IMR-90 (cell line): ENCODE measurements at regions not wholly inside any gene's neighbourhood (a gene's known extent, or its start where the extent isn't known, plus 50 kb on each side); places are given as distances from the start of the nearest gene placed in this dataset.

Experiments
- ATAC-seq: fragments of 200-7000 bp; cut with Tn5 transposase; 2 replicates; pipeline ENCODE4 v1.9.1; 2020; ENCODE audit warnings: low read depth, mild to moderate bottlenecking, moderate library complexity
- BruUV-seq: library from RNA; stranded (reverse); fragments of 400-500 nt; replicated peaks from 2 replicates; lab custom pipeline; 2021; lab: Mats Ljungman, UMichigan
- CTCF ChIA-PET: fragments of 300-600 bp; formaldehyde crosslinking; extraction: SDS; loops from one replicate; lab custom pipeline; 2021; ENCODE audit warnings: antibody characterized with exemption; lab: Yijun Ruan, JAX
- POLR2A ChIA-PET: fragments of 300-600 bp; sonication (Branson Sonifier 250); formaldehyde crosslinking; loops from one replicate; lab custom pipeline; 2022; ENCODE audit warnings: antibody characterized with exemption; ENCODE audit not compliant: unreplicated experiment; lab: Charles Lee
- DNase-seq: peaks from one replicate; pipeline ENCODE4 v3.0.0; 2013
- H2AFZ ChIP-seq: replicated peaks from 2 replicates; pipeline ENCODE3; 2013; ENCODE audit warnings: low read length, mild to moderate bottlenecking; ENCODE audit not compliant: poor library complexity
- H2AK5ac ChIP-seq: 2 replicates; pipeline ENCODE4 v1.6.1; 2013; ENCODE audit warnings: low read depth, low read length, inconsistent platforms
- H2AK9ac ChIP-seq: replicated peaks from 2 replicates; pipeline ENCODE3; 2013; ENCODE audit warnings: mild to moderate bottlenecking, low read depth, low read length, moderate library complexity; ENCODE audit not compliant: poor library complexity
- H2BK120ac ChIP-seq: 2 replicates; pipeline ENCODE4 v1.6.1; 2013; ENCODE audit warnings: low read depth, low read length, inconsistent platforms
- H2BK15ac ChIP-seq: 3 replicates; pipeline ENCODE4 v1.6.1; 2013; ENCODE audit warnings: low read depth, low read length, inconsistent platforms
- H2BK20ac ChIP-seq: 2 replicates; pipeline ENCODE4 v1.6.1; 2013; ENCODE audit warnings: low read depth, mild to moderate bottlenecking, inconsistent platforms, low read length, moderate library complexity
- H2BK5ac ChIP-seq: 2 replicates; pipeline ENCODE4 v1.6.1; 2013; ENCODE audit warnings: mild to moderate bottlenecking, low read depth, low read length, inconsistent platforms; ENCODE audit not compliant: poor library complexity, severe bottlenecking
- H3K14ac ChIP-seq: replicated peaks from 2 replicates; pipeline ENCODE4 v1.6.1; 2013; ENCODE audit warnings: low read depth, low read length, inconsistent platforms
- H3K18ac ChIP-seq: 2 replicates; pipeline ENCODE4 v1.6.1; 2013; ENCODE audit warnings: low read depth, low read length, control low read depth
- H3K23ac ChIP-seq: 2 replicates; pipeline ENCODE4 v1.6.1; 2013; ENCODE audit warnings: low read depth, low read length, inconsistent platforms
- H3K27ac ChIP-seq: 2 replicates; pipeline ENCODE4 v1.5.1; 2013; ENCODE audit warnings: mild to moderate bottlenecking, control low read depth, low read length; ENCODE audit not compliant: insufficient read depth
- H3K27me3 ChIP-seq: 2 replicates; pipeline ENCODE4 v1.6.1; 2013; ENCODE audit warnings: low read length; ENCODE audit not compliant: control insufficient read depth, insufficient read depth
- H3K36me3 ChIP-seq: 2 replicates; pipeline ENCODE4 v1.6.1; 2013; ENCODE audit warnings: low read length, mixed read lengths; ENCODE audit not compliant: control insufficient read depth, insufficient read depth
- H3K4ac ChIP-seq: 2 replicates; pipeline ENCODE4 v1.6.1; 2013; ENCODE audit warnings: low read depth, low read length, inconsistent platforms
- H3K4me1 ChIP-seq: 2 replicates; pipeline ENCODE4 v1.6.1; 2013; ENCODE audit warnings: low read length, mixed read lengths; ENCODE audit not compliant: control insufficient read depth, insufficient read depth
- H3K4me2 ChIP-seq: 2 replicates; pipeline ENCODE4 v1.6.1; 2013; ENCODE audit warnings: low read depth, mild to moderate bottlenecking, control low read depth, low read length, moderate library complexity
- H3K4me3 ChIP-seq: 2 replicates; pipeline ENCODE4 v1.5.1; 2013; ENCODE audit warnings: low read depth, mild to moderate bottlenecking, control low read depth, low read length, moderate library complexity; ENCODE audit not compliant: insufficient read depth
- H3K56ac ChIP-seq: 2 replicates; pipeline ENCODE4 v1.6.1; 2013; ENCODE audit warnings: low read length, inconsistent platforms; ENCODE audit not compliant: insufficient read depth; ENCODE audit errors: extremely low read depth
- H3K79me1 ChIP-seq, 2 experiments: 2 replicates each; pipeline ENCODE4 v1.6.1; 2013; ENCODE audit warnings: low read length in 2 of 2, inconsistent platforms in 1 of 2, low read depth in 1 of 2
- H3K9ac ChIP-seq: 2 replicates; pipeline ENCODE4 v1.6.1; 2013; ENCODE audit warnings: low read depth, low read length, control low read depth
- H3K9me1 ChIP-seq: 2 replicates; pipeline ENCODE4 v1.6.1; 2013; ENCODE audit warnings: low read length, inconsistent platforms; ENCODE audit not compliant: insufficient read depth
- H3K9me3 ChIP-seq: 2 replicates; pipeline ENCODE4 v1.6.1; 2013; ENCODE audit warnings: low read length; ENCODE audit not compliant: control insufficient read depth, insufficient read depth
- H4K20me1 ChIP-seq: 2 replicates; pipeline ENCODE4 v1.6.1; 2013; ENCODE audit warnings: low read length, inconsistent platforms; ENCODE audit not compliant: insufficient read depth
- H4K5ac ChIP-seq: 2 replicates; pipeline ENCODE4 v1.6.1; 2013; ENCODE audit warnings: mild to moderate bottlenecking, low read depth, low read length, control low read depth
- H4K8ac ChIP-seq, 2 experiments: 2 replicates each; pipeline ENCODE4 v1.6.1; 2013; ENCODE audit warnings: low read depth in 2 of 2, low read length in 2 of 2, control low read depth in 1 of 2, inconsistent platforms in 1 of 2
- H4K91ac ChIP-seq: 2 replicates; pipeline ENCODE4 v1.6.1; 2013; ENCODE audit warnings: low read depth, low read length, inconsistent platforms; ENCODE audit not compliant: insufficient read depth
- BHLHE40 ChIP-seq: fragments of 150-350 bp; IDR thresholded peaks from 2 replicates; pipeline ENCODE4 v1.6.1; 2016; ENCODE audit warnings: mild to moderate bottlenecking, low read depth, low read length
- CEBPB ChIP-seq: IDR thresholded peaks from 2 replicates; pipeline ENCODE4 v1.6.1; 2012; ENCODE audit warnings: low read depth, low read length, improper control_type of control experiment
- CHD1 ChIP-seq: IDR thresholded peaks from 2 replicates; pipeline ENCODE4 v1.6.1; 2012; ENCODE audit warnings: low read depth, low read length, improper control_type of control experiment
- CTCF ChIP-seq: conservative IDR thresholded peaks from 2 replicates; pipeline ENCODE4 v1.5.1; 2012; ENCODE audit warnings: mild to moderate bottlenecking, low read depth, low read length, improper control_type of control experiment
- FOS ChIP-seq: fragments of 150-350 bp; IDR thresholded peaks from 2 replicates; pipeline ENCODE4 v1.6.1; 2016; ENCODE audit warnings: low read depth, low read length
- MAFK ChIP-seq: IDR thresholded peaks from 2 replicates; pipeline ENCODE4 v1.6.1; 2012; ENCODE audit warnings: low read depth, low read length, improper control_type of control experiment
- MAZ ChIP-seq: IDR thresholded peaks from 2 replicates; pipeline ENCODE4 v1.6.1; 2012; ENCODE audit warnings: low read depth, mild to moderate bottlenecking, low read length, improper control_type of control experiment, moderate library complexity, borderline replicate concordance
- MXI1 ChIP-seq: IDR thresholded peaks from 2 replicates; pipeline ENCODE4 v1.6.1; 2012; ENCODE audit warnings: low read depth, mild to moderate bottlenecking, low read length, moderate library complexity, borderline replicate concordance
- NFE2L2 ChIP-seq: fragments of 150-350 bp; IDR thresholded peaks from 2 replicates; pipeline ENCODE4 v1.6.1; 2016; ENCODE audit warnings: low read depth, mild to moderate bottlenecking, low read length
- POLR2A ChIP-seq: IDR thresholded peaks from 2 replicates; pipeline ENCODE4 v1.6.1; 2012; ENCODE audit warnings: mild to moderate bottlenecking, low read depth, low read length
- RAD21 ChIP-seq: IDR thresholded peaks from 2 replicates; pipeline ENCODE4 v1.6.1; 2012; ENCODE audit warnings: low read length, improper control_type of control experiment
- RCOR1 ChIP-seq: IDR thresholded peaks from 2 replicates; pipeline ENCODE4 v1.6.1; 2012; ENCODE audit warnings: mild to moderate bottlenecking, low read length, improper control_type of control experiment; ENCODE audit not compliant: insufficient replicate concordance
- RFX5 ChIP-seq: IDR thresholded peaks from 2 replicates; pipeline ENCODE4 v1.8.0; 2012; ENCODE audit warnings: low read depth, mild to moderate bottlenecking, low read length, moderate library complexity
- SMC3 ChIP-seq: fragments of 150-350 bp; IDR thresholded peaks from 2 replicates; pipeline ENCODE4 v1.6.1; 2016; ENCODE audit warnings: low read depth, mild to moderate bottlenecking, antibody characterized with exemption, low read length, moderate library complexity
- WGBS, 2 experiments: methylation state at CpG; one replicate each; pipeline versions ENCODE4 v1.1.5 to v1.1.7; 2013; ENCODE audit warnings: missing lambda C conversion rate in 2 of 2; ENCODE audit not compliant: insufficient read length in 1 of 2; ENCODE audit errors: extremely low coverage in 2 of 2; 5-methylcytosine and 5-hydroxymethylcytosine counted together
- dilution Hi-C: fragments of 300-500 bp; cut with HindIII; formaldehyde crosslinking; loops from one replicate; pipeline ENCODE4 v1.14.3; 2018; ENCODE audit warnings: low sequenced_read_pairs; ENCODE audit not compliant: unreplicated experiment
- in situ Hi-C: fragments of 300-500 bp; cut with MboI; formaldehyde crosslinking; loops from 3 replicates; pipeline ENCODE4 v1.14.3; 2019; ENCODE audit warnings: low sequenced_read_pairs, inconsistent platforms, mixed read lengths
- intact Hi-C: fragments of 100-400 bp; cut with micrococcal nuclease; formaldehyde crosslinking; loops from 2 replicates; pipeline ENCODE4 v1.10.0; 2022
- TF ChIP-seq, protein P1 (sequence below): fragments of 150-350 bp; IDR thresholded peaks from 2 replicates; pipeline ENCODE4 v1.6.1; 2017; ENCODE audit warnings: mild to moderate bottlenecking, antibody characterized with exemption, low read length, low read depth
- TF ChIP-seq, protein P2 (sequence below): fragments of 150-350 bp; IDR thresholded peaks from 2 replicates; pipeline ENCODE4 v1.6.1; 2016; ENCODE audit warnings: low read depth, mild to moderate bottlenecking, low read length, moderate library complexity, borderline replicate concordance

DNA sequence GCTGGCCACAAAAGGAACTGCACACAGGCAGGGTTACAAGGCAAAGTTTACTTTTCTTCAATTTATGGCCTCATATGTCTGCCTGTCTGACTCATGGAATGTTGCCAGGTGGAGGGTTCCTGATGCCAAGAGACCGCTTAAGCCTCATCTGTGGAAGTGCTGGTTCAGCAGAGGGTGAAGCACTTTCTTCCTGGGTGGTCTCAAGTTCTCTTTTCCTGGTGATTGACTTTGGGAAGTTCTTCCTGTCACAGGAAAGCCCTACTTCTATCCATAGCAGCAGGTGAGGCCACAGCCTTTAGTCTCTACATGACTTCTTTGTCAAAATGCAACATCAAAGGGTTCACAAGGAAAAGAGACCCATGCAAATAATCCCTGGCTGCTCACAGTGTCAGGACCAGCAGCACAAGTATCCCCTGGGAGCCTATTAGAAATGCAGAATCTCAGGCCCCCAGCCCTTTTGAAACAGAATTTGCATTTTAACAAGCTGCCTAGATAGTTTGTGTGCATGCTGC lies 81.4 kb upstream of the IGFBP7 start:
- no peak overlapping the region for H3K23ac ChIP-seq
- no peak overlapping the region for H2AK5ac ChIP-seq
- no peak overlapping the region for H3K9ac ChIP-seq
- H3K27me3 ChIP-seq, result peaks cover 7% of the 10 kb centered on the region
- ATAC-seq, result no peak
- H3K9me1 ChIP-seq, result no peaks in the 10 kb centered on the region
- CTCF ChIA-PET, result interaction anchor here (1.3 to 1.8 kb wide), 2 partner anchors 10 to 28 kb away, joined by 4 to 8 read pairs; no protein-coding TSS in a partner anchor
- no peak overlapping the region for H3K14ac ChIP-seq
- no peak overlapping the region for H3K4me2 ChIP-seq
- no peak overlapping the region for H2AFZ ChIP-seq
- no peaks in the 10 kb centered on the region for H3K79me1 ChIP-seq
- H3K56ac ChIP-seq, result no peak overlapping the region
- H2BK120ac ChIP-seq, result no peak overlapping the region
- H2BK15ac ChIP-seq, result no peak overlapping the region
- POLR2A ChIA-PET, result no interaction called here
- no peaks in the 10 kb centered on the region for H3K9me3 ChIP-seq
- intact Hi-C loops, result no loop called here
- H3K4ac ChIP-seq, result no peak overlapping the region
- no peak for DNase-seq
- no peak overlapping the region for H2BK5ac ChIP-seq
- no peak overlapping the region for H2BK20ac ChIP-seq
- no peak overlapping the region for H4K5ac ChIP-seq
- no peak overlapping the region for H4K8ac ChIP-seq
- no peak overlapping the region for H3K18ac ChIP-seq
- TF ChIP-seq CTCF (no peak), RCOR1 (no peak), FOS (no peak), MAZ (no peak), CHD1 (no peak), NFE2L2 (no peak), CEBPB (no peak), SMC3 (no peak), MXI1 (no peak), MAFK (no peak), RAD21 (no peak), BHLHE40 (no peak), RFX5 (no peak), POLR2A (no peak)
- TF ChIP-seq, protein P1, sequence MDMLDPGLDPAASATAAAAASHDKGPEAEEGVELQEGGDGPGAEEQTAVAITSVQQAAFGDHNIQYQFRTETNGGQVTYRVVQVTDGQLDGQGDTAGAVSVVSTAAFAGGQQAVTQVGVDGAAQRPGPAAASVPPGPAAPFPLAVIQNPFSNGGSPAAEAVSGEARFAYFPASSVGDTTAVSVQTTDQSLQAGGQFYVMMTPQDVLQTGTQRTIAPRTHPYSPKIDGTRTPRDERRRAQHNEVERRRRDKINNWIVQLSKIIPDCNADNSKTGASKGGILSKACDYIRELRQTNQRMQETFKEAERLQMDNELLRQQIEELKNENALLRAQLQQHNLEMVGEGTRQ, result no peak
- TF ChIP-seq, protein P2, sequence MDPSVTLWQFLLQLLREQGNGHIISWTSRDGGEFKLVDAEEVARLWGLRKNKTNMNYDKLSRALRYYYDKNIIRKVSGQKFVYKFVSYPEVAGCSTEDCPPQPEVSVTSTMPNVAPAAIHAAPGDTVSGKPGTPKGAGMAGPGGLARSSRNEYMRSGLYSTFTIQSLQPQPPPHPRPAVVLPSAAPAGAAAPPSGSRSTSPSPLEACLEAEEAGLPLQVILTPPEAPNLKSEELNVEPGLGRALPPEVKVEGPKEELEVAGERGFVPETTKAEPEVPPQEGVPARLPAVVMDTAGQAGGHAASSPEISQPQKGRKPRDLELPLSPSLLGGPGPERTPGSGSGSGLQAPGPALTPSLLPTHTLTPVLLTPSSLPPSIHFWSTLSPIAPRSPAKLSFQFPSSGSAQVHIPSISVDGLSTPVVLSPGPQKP, result no peak
- no peak overlapping the region for H4K91ac ChIP-seq
- H3K4me1 ChIP-seq, result no peaks in the 10 kb centered on the region
- BruUV-seq, result no TSS peak
- dilution Hi-C loops, result no loop called here
- no peaks in the 10 kb centered on the region for H3K36me3 ChIP-seq
- H3K27ac ChIP-seq, result no peak overlapping the region
- no CpG with 5 or more reads among the region's 1 CpG for WGBS, 2 experiments
- H4K20me1 ChIP-seq, result no peaks in the 10 kb centered on the region
- in situ Hi-C loops, result no loop called here
- no peak overlapping the region for H3K4me3 ChIP-seq
- no peak overlapping the region for H2AK9ac ChIP-seq
